HEK293T (cell line): ENCODE measurements at regions not wholly inside any gene's neighbourhood (a gene's known extent, or its start where the extent isn't known, plus 50 kb on each side); places are given as distances from the start of the nearest gene placed in this dataset.
A peak's percentile ranks its signal among the peaks of the same experiment; 100 is the strongest.

Experiments used
- CTCF ChIA-PET: fragments of 350-600 bp; formaldehyde crosslinking; extraction: SDS; loops from one replicate; lab custom pipeline; 2021; ENCODE audit warnings: antibody characterized with exemption, inconsistent platforms; lab: Yijun Ruan, JAX
- POLR2A ChIA-PET: fragments of 350-600 bp; formaldehyde crosslinking; extraction: SDS; loops from one replicate; lab custom pipeline; 2020; ENCODE audit warnings: antibody characterized with exemption, inconsistent platforms; lab: Yijun Ruan, JAX
- DNase-seq: peaks from one replicate; pipeline ENCODE4 v3.0.0; 2012; ENCODE audit warnings: mixed read lengths; ENCODE audit errors: extremely low spot score
- ARNT ChIP-seq: fragments of 450-650 bp; IDR thresholded peaks from 2 replicates; pipeline ENCODE4 v1.6.1; 2017; ENCODE audit warnings: mild to moderate bottlenecking
- BHLHE40 ChIP-seq: fragments of 450-650 bp; IDR thresholded peaks from 2 replicates; pipeline ENCODE4 v1.6.1; 2016; ENCODE audit warnings: mild to moderate bottlenecking, moderate library complexity, borderline replicate concordance
- CTBP1 ChIP-seq: fragments of 450-650 bp; IDR thresholded peaks from 2 replicates; pipeline ENCODE4 v1.6.1; 2016; ENCODE audit warnings: borderline replicate concordance
- ELF4 ChIP-seq: fragments of 450-650 bp; IDR thresholded peaks from 2 replicates; pipeline ENCODE4 v1.6.1; 2017; ENCODE audit warnings: antibody characterized with exemption
- FOXA1 ChIP-seq: fragments of 450-650 bp; IDR thresholded peaks from 2 replicates; pipeline ENCODE4 v1.6.1; 2016; ENCODE audit warnings: mild to moderate bottlenecking
- FOXK2 ChIP-seq: fragments of 450-650 bp; IDR thresholded peaks from 2 replicates; pipeline ENCODE4 v1.6.1; 2016; ENCODE audit warnings: mild to moderate bottlenecking
- FOXM1 ChIP-seq: fragments of 450-650 bp; IDR thresholded peaks from 2 replicates; pipeline ENCODE4 v1.6.1; 2017; ENCODE audit warnings: mild to moderate bottlenecking, borderline replicate concordance
- HDGF ChIP-seq: fragments of 450-650 bp; IDR thresholded peaks from 2 replicates; pipeline ENCODE4 v1.6.1; 2017; ENCODE audit warnings: antibody characterized with exemption, borderline replicate concordance
- L3MBTL2 ChIP-seq: fragments of 450-650 bp; conservative IDR thresholded peaks from 2 replicates; pipeline ENCODE4 v1.6.1; 2016; ENCODE audit warnings: mild to moderate bottlenecking
- LEF1 ChIP-seq: fragments of 450-650 bp; IDR thresholded peaks from 2 replicates; pipeline ENCODE4 v1.6.1; 2017; ENCODE audit warnings: mild to moderate bottlenecking, borderline replicate concordance
- NFRKB ChIP-seq: fragments of 450-650 bp; IDR thresholded peaks from 2 replicates; pipeline ENCODE4 v1.6.1; 2016; ENCODE audit warnings: mild to moderate bottlenecking, moderate library complexity
- PKNOX1 ChIP-seq: fragments of 450-650 bp; IDR thresholded peaks from 2 replicates; pipeline ENCODE4 v1.6.1; 2016
- SP1 ChIP-seq: fragments of 450-650 bp; IDR thresholded peaks from 2 replicates; pipeline ENCODE4 v1.6.1; 2017
- SUZ12 ChIP-seq: fragments of 450-650 bp; IDR thresholded peaks from 2 replicates; pipeline ENCODE4 v1.6.1; 2016; ENCODE audit warnings: mild to moderate bottlenecking
- TARDBP ChIP-seq: fragments of 450-650 bp; IDR thresholded peaks from 2 replicates; pipeline ENCODE4 v1.6.1; 2016
- ZNF384 ChIP-seq: fragments of 450-650 bp; IDR thresholded peaks from 2 replicates; pipeline ENCODE4 v1.6.1; 2016

DNA sequence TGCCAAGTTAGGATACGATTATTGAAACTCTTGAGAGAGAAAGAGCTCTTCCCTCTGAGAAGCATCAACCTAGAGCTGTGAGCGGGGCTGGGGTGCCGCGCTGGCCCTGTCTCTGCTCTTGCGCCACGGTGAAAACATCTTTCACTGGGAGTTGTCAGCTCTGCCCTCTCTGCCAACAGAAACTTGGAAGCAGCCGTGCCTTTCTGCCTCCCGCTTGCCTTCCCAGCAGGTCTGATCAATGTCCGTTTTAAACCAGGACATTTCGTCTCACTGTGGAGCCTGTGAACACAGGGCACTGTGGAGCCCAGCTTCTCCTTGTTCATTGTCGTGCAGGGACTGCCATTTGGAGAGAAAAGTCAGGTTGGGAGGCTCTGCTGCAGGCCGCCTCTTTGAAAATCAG is 249.2 kb upstream of the PMEPA1 start:
- no peak for DNase-seq
- TF ChIP-seq NFRKB, result no peak
- TF ChIP-seq LEF1, result no peak
- no peak for TF ChIP-seq ARNT
- no peak for TF ChIP-seq FOXM1
- TF ChIP-seq ZNF384, result no peak
- no peak for TF ChIP-seq PKNOX1
- no peak for TF ChIP-seq FOXK2
- no peak for TF ChIP-seq L3MBTL2
- no peak for TF ChIP-seq CTBP1
- TF ChIP-seq TARDBP, result no peak
- no peak for TF ChIP-seq HDGF
- TF ChIP-seq ELF4, result no peak
- TF ChIP-seq FOXA1, result no peak
- ChIA-PET CTCF (no interaction called here), POLR2A (no interaction called here)

DNA sequence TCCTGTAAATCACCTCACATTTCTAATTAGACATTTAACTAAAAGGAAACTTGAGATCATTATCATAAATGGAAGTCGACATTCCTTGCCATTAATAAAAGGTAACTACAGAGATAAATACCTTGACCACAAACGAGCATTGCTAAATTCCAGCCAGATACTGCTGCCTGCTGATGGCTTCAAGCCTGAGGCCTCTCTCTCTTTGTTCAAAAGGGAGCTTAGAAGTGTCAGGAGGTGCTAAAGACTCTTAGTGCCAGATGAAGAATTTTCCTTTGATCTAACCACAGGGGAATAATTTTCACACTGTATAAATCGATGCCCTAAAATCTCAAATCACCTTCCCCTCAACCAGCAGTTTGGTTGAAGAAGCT is 248.2 kb upstream of the PMEPA1 start:
- TF ChIP-seq SP1 (no peak), BHLHE40 (no peak), L3MBTL2 (no peak), SUZ12 (no peak), FOXM1 (no peak), ELF4 (no peak), CTBP1 (no peak), PKNOX1 (no peak), ARNT (no peak), ZNF384 (no peak), LEF1 (no peak), TARDBP (no peak), FOXA1 (no peak), HDGF (no peak), NFRKB (no peak), FOXK2 (no peak)
- no peak for DNase-seq
- CTCF ChIA-PET, result no interaction called here
- POLR2A ChIA-PET, result interaction anchor here (0.8 to 1.2 kb wide), 2 partner anchors 8 to 82 kb away, joined by 3 to 6 read pairs; no protein-coding TSS in a partner anchor

DNA sequence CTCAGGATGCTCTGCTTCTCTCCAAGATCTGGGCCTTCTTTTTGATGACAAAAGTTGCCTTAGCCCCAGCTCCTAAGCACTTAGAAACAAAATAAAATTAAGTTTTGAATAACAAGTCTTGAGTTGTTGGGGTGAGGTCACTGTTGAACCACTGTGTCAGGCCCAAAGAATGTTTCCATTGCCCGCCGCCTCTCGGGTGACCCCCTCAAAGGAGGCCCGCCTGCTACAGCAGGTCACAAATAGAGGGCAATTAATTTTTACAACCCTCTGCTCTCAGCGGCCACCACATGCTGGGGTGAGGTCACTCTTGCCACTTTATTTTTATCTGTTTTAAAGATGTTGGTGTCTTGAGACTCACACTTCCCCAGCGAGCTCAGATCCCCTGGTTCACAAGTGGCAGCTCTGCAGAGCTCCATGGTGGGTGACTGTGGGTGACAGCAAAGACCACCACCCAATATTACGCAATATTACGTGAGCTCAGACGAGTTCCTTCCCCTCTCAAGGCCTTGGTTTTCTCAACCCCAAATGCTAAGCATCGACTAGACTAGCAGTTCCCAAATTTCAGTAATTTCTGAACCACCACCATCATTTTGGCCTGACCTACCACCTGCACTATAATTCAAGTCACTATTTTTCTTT is 247.7 kb upstream of the PMEPA1 start:
- ChIA-PET CTCF (no interaction called here), POLR2A (interaction anchor here (1.0 to 1.2 kb wide), 2 partner anchors 9 to 14 kb away, joined by 3 to 6 read pairs; no protein-coding TSS in a partner anchor)
- TF ChIP-seq SUZ12 (no peak), ARNT (peak; percentile 34; the same call in 1 of the 2 replicates), CTBP1 (peak; percentile 86; the same call in 1 of the 2 replicates), BHLHE40 (no peak), LEF1 (peak; percentile 40; the same call in 1 of the 2 replicates)
- DNase-seq, result peak; percentile 66

DNA sequence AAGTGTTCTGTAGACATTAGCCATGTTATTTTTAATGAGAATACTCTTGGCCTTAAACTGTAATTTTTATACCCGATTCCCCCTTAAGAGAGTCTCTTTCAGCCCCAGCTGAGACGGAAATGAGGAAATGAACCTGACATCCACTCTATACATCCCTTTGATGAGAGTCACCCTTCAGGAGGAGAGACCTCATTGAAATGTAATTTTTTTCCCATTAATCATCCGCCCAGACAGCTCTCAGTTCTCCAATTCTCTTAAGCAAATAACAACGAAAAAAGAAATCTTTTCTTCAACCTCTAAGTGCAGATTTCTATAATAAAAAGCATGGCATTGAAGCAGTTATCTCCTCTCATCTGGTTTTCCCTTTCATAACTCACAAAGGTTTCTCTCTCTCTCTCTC is 243.8 kb upstream of the PMEPA1 start:
- TF ChIP-seq FOXK2, result no peak
- no peak for TF ChIP-seq ELF4
- peak; percentile 54 for TF ChIP-seq PKNOX1
- TF ChIP-seq TARDBP, result no peak
- no peak for TF ChIP-seq ZNF384
- no peak for TF ChIP-seq CTBP1
- POLR2A ChIA-PET, result no interaction called here
- DNase-seq, result no peak
- CTCF ChIA-PET, result no interaction called here

GRCh38 chr20:57952136-57952535 is 242.3 kb upstream of the PMEPA1 start:
- TF ChIP-seq L3MBTL2 (no peak), CTBP1 (no peak), ARNT (no peak), FOXM1 (no peak), FOXA1 (no peak), HDGF (no peak), ZNF384 (no peak), PKNOX1 (no peak), FOXK2 (no peak), BHLHE40 (no peak), LEF1 (no peak), TARDBP (no peak), NFRKB (no peak), ELF4 (no peak)
- ChIA-PET POLR2A (no interaction called here), CTCF (no interaction called here)
- no peak for DNase-seq

DNA sequence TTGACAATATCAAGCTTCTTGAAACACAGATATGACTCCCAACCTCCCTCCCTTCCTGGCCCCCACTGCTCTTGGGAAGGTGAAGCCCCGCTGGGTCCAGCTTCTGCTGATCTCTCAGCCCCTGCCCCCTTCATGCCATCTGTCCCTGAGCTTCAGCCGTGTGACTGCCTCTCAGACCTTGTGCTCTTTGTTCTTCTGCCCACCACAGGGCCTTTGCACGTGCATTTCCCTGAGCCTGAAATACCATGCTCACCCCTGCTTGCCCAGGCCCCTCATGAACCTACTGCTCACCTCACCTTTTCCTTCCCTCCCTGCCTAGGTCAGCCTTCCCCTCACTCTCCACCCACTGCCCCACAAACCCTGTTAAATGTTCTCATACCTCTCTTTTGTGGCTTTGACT is 241.7 kb upstream of the PMEPA1 start:
- CTCF ChIA-PET, result no interaction called here
- TF ChIP-seq SP1, result no peak
- no peak for TF ChIP-seq FOXA1
- no peak for TF ChIP-seq CTBP1
- TF ChIP-seq SUZ12, result no peak
- no peak for TF ChIP-seq ELF4
- no peak for TF ChIP-seq LEF1
- TF ChIP-seq TARDBP, result no peak
- no peak for TF ChIP-seq L3MBTL2
- no peak for TF ChIP-seq BHLHE40
- no peak for TF ChIP-seq ZNF384
- TF ChIP-seq HDGF, result no peak
- TF ChIP-seq NFRKB, result no peak
- TF ChIP-seq PKNOX1, result no peak
- no peak for TF ChIP-seq FOXK2
- TF ChIP-seq FOXM1, result no peak
- no peak for TF ChIP-seq ARNT
- POLR2A ChIA-PET, result no interaction called here

More for the DNA sequence above, 241.7 kb upstream of the PMEPA1 start:
- no peak for DNase-seq
